SK-N-SH treated with all-trans-retinoic acid at 6 μM for 48 hours (cell line): ENCODE measurements at regions not wholly inside any gene's neighbourhood (a gene's known extent, or its start where the extent isn't known, plus 50 kb on each side); places are given as distances from the start of the nearest gene placed in this dataset.

Experiments
- ATAC-seq: fragments of 200-7000 bp; cut with Tn5 transposase; 3 replicates; pipeline ENCODE4 v1.9.1; 2020; ENCODE audit warnings: mild to moderate bottlenecking, moderate library complexity
- ARNTL ChIP-seq: fragments of 450-650 bp; formaldehyde crosslinking; IDR thresholded peaks from 2 replicates; pipeline ENCODE4 v1.5.0; 2020; ENCODE audit warnings: low read depth, mild to moderate bottlenecking, moderate library complexity, borderline replicate concordance
- CREB5 ChIP-seq: fragments of 250-450 bp; sonication (Bioruptor Pico); IDR thresholded peaks from 2 replicates; pipeline ENCODE4 v1.5.1; 2020; ENCODE audit warnings: low read depth, mild to moderate bottlenecking, moderate library complexity
- CSDC2 ChIP-seq: fragments of 250-450 bp; sonication (Bioruptor Pico); IDR thresholded peaks from 2 replicates; pipeline ENCODE4 v1.5.0; 2020; ENCODE audit warnings: mild to moderate bottlenecking, moderate library complexity
- CSRNP3 ChIP-seq: fragments of 250-450 bp; sonication (Bioruptor Pico); IDR thresholded peaks from 2 replicates; pipeline ENCODE4 v1.5.1; 2021; ENCODE audit warnings: mild to moderate bottlenecking, moderate library complexity
- ESRRG ChIP-seq: fragments of 250-450 bp; sonication (Bioruptor Pico); IDR thresholded peaks from 2 replicates; pipeline ENCODE4 v1.6.1; 2021; ENCODE audit warnings: mild to moderate bottlenecking
- GLIS3 ChIP-seq: fragments of 250-450 bp; sonication (Bioruptor Pico); IDR thresholded peaks from 2 replicates; pipeline ENCODE4 v1.5.0; 2020; ENCODE audit warnings: mild to moderate bottlenecking, moderate library complexity
- ISL1 ChIP-seq: fragments of 250-450 bp; sonication (Bioruptor Pico); IDR thresholded peaks from 2 replicates; pipeline ENCODE4 v2.1.2; 2022; ENCODE audit warnings: mild to moderate bottlenecking, moderate library complexity
- OSR1 ChIP-seq: fragments of 250-450 bp; sonication (Bioruptor Pico); IDR thresholded peaks from 2 replicates; pipeline ENCODE4 v1.8.0; 2022; ENCODE audit warnings: moderate library complexity, mild to moderate bottlenecking, inconsistent platforms
- PATZ1 ChIP-seq: fragments of 250-450 bp; sonication (Bioruptor Pico); IDR thresholded peaks from 2 replicates; pipeline ENCODE4 v1.8.0; 2020; ENCODE audit warnings: mild to moderate bottlenecking, moderate library complexity, borderline replicate concordance
- POU6F1 ChIP-seq: fragments of 250-450 bp; sonication (Bioruptor Pico); IDR thresholded peaks from 2 replicates; pipeline ENCODE4 v1.8.0; 2021; ENCODE audit warnings: low read depth, mild to moderate bottlenecking, moderate library complexity, borderline replicate concordance
- PPARA ChIP-seq: fragments of 250-450 bp; sonication (Bioruptor Pico); IDR thresholded peaks from 2 replicates; pipeline ENCODE4 v1.5.0; 2020; ENCODE audit warnings: mild to moderate bottlenecking, borderline replicate concordance
- SNAI2 ChIP-seq: fragments of 250-450 bp; sonication (Bioruptor Pico); IDR thresholded peaks from 2 replicates; pipeline ENCODE4 v1.5.0; 2020; ENCODE audit warnings: mild to moderate bottlenecking, moderate library complexity
- TCF4 ChIP-seq: fragments of 250-450 bp; sonication (Bioruptor Pico); IDR thresholded peaks from 2 replicates; pipeline ENCODE4 v1.8.0; 2021; ENCODE audit warnings: mild to moderate bottlenecking, moderate library complexity, borderline replicate concordance
- TSHZ2 ChIP-seq: fragments of 250-450 bp; sonication (Bioruptor Pico); IDR thresholded peaks from 2 replicates; pipeline ENCODE4 v1.5.0; 2020; ENCODE audit warnings: mild to moderate bottlenecking, moderate library complexity
- ZC3H10 ChIP-seq: fragments of 250-450 bp; sonication (Bioruptor Pico); IDR thresholded peaks from 2 replicates; pipeline ENCODE4 v1.5.1; 2021; ENCODE audit warnings: mild to moderate bottlenecking, moderate library complexity
- ZFP3 ChIP-seq: fragments of 250-450 bp; sonication (Bioruptor Pico); IDR thresholded peaks from 2 replicates; pipeline ENCODE4 v1.5.0; 2020; ENCODE audit warnings: mild to moderate bottlenecking, moderate library complexity
- ZFP30 ChIP-seq: fragments of 450-650 bp; formaldehyde crosslinking; IDR thresholded peaks from 2 replicates; pipeline ENCODE4 v1.5.0; 2022; ENCODE audit warnings: mild to moderate bottlenecking, moderate library complexity
- ZNF565 ChIP-seq: fragments of 450-650 bp; formaldehyde crosslinking; conservative IDR thresholded peaks from 2 replicates; pipeline ENCODE4 v1.5.0; 2020; ENCODE audit warnings: low read depth, mild to moderate bottlenecking, moderate library complexity
- ZNF70 ChIP-seq: fragments of 450-650 bp; formaldehyde crosslinking; IDR thresholded peaks from 2 replicates; pipeline ENCODE4 v1.5.0; 2020; ENCODE audit warnings: mild to moderate bottlenecking, moderate library complexity
- ZNF8 ChIP-seq: fragments of 450-650 bp; formaldehyde crosslinking; IDR thresholded peaks from 2 replicates; pipeline ENCODE4 v1.5.0; 2020; ENCODE audit warnings: mild to moderate bottlenecking, moderate library complexity

GRCh38 chr9:81777482-81777881 is 88.1 kb upstream of the TLE1 start:
- no peak for ATAC-seq
- no peak for TF ChIP-seq ZFP3
- no peak for TF ChIP-seq ZFP30
- no peak for TF ChIP-seq TCF4 (CRISPR knock-in tag)
- no peak for TF ChIP-seq ZNF565 (CRISPR knock-in tag)
- TF ChIP-seq PATZ1 (CRISPR knock-in tag) = no peak
- TF ChIP-seq CREB5 (CRISPR knock-in tag) = no peak
- no peak for TF ChIP-seq OSR1 (CRISPR knock-in tag)
- TF ChIP-seq SNAI2 (CRISPR knock-in tag) = no peak
- no peak for TF ChIP-seq GLIS3 (CRISPR knock-in tag)
- TF ChIP-seq ZNF70 (CRISPR knock-in tag) = no peak
- no peak for TF ChIP-seq CSRNP3
- TF ChIP-seq POU6F1 (CRISPR knock-in tag) = no peak
- TF ChIP-seq PPARA = no peak
- TF ChIP-seq ESRRG = no peak
- no peak for TF ChIP-seq ZNF8 (CRISPR knock-in tag)
- no peak for TF ChIP-seq CSDC2

- TF ChIP-seq TSHZ2 (CRISPR knock-in tag) (no peak), CREB5 (CRISPR knock-in tag) (no peak), GLIS3 (CRISPR knock-in tag) (no peak), OSR1 (CRISPR knock-in tag) (no peak), ZNF70 (CRISPR knock-in tag) (no peak), ESRRG (no peak), POU6F1 (CRISPR knock-in tag) (no peak), PATZ1 (CRISPR knock-in tag) (no peak), CSDC2 (no peak), ZNF8 (CRISPR knock-in tag) (no peak), ZFP3 (no peak), TCF4 (CRISPR knock-in tag) (no peak), ARNTL (no peak), ZC3H10 (CRISPR knock-in tag) (no peak), ZNF565 (CRISPR knock-in tag) (no peak), ZFP30 (no peak), PPARA (no peak), CSRNP3 (no peak), ISL1 (CRISPR knock-in tag) (no peak)
- ATAC-seq = no peak
Observed at GRCh38 chr9:81782313-81782995, 93.1 kb upstream of the TLE1 start.
